K562 (cell line): ENCODE measurements at regions not wholly inside any gene's neighbourhood (a gene's known extent, or its start where the extent isn't known, plus 50 kb on each side); places are given as distances from the start of the nearest gene placed in this dataset.

Experiments
- ESRRA ChIP-seq: fragments of 450-650 bp; IDR thresholded peaks from 2 replicates; pipeline ENCODE4 v1.6.1; 2014; ENCODE audit warnings: low read depth, mild to moderate bottlenecking, moderate library complexity, borderline replicate concordance
- POLR2A ChIP-seq: fragments of 450-650 bp; conservative IDR thresholded peaks from 2 replicates; pipeline ENCODE4 v1.6.1; 2016
- SIX5 ChIP-seq, 2 experiments: IDR thresholded peaks; 2 replicates each; pipeline ENCODE4 v1.6.1; 2011; ENCODE audit warnings: low read length in 2 of 2, borderline replicate concordance in 1 of 2, low read depth in 1 of 2, mild to moderate bottlenecking in 1 of 2, moderate library complexity in 1 of 2; ENCODE audit not compliant: insufficient read depth in 1 of 2
- ZNF274 ChIP-seq: IDR thresholded peaks from 2 replicates; pipeline ENCODE4 v1.6.1; 2011; ENCODE audit warnings: low read depth, mild to moderate bottlenecking, low read length, moderate library complexity, borderline replicate concordance
- TF ChIP-seq, protein P1 (sequence below), 3 experiments: IDR thresholded peaks in 2 of 3; conservative IDR thresholded peaks in 1 of 3; 2 replicates each; pipeline ENCODE4 v1.5.1; 2011 to 2012; ENCODE audit warnings: low read length in 3 of 3, mild to moderate bottlenecking in 3 of 3, control low read depth in 2 of 3, improper control_type of control experiment in 1 of 3, inconsistent platforms in 1 of 3, low read depth in 1 of 3, mixed read lengths in 1 of 3, moderate library complexity in 1 of 3; ENCODE audit not compliant: insufficient read depth in 2 of 3
- TF ChIP-seq, protein P2 (sequence below): sonication (generic); formaldehyde crosslinking; IDR thresholded peaks from 2 replicates; pipeline ENCODE4 v1.8.0; 2023; ENCODE audit warnings: mild to moderate bottlenecking, missing genetic modification reagents

DNA sequence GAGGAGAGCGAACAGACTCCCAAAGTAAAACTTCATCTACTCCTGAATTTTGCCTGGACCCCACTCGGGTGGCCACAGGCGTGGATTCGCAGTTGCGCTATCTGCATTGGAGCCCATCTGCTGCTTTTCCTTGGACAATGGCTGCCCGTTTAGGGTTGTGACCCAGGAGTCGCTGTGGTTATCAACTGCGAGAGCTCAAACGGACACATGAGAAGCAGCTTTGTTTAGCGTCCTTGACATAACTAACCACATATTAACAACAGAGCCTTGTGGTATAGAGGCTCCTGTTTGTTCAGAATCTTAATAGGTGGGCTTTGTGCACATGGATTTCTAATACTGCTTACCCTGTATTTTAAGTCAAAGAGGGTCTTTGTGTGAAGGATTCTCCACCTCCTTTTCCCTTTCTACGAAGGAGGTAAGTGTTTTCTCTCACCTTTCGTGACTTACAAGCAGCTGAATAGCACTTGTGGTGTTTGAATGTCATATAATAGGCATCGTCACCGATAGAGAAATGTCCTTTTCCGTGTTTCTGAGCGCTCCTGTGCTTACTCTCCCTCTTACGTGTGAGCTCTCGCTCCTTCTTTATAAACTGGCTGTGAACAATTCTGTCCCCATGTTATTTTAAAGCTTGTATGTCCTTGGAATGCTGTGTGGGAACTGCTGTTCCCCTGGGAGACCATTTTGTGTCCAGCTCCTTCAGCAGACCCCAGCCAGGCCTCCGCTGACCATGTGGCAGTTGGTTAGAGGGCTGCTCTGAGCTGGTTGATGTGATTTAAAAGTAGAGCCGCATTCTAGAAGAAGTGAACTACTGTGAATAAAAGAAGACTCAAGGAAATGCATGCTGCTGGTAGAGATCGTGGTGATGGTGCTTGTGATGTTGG, 441.4 kb downstream of the RPS6KC1 start:
- TF ChIP-seq ZNF274 (no peak), SIX5 (IDR thresholded peaks at IDR 0.05; ENCODE audit: borderline replicate concordance in 1 of 2, insufficient read depth in 1 of 2, low read depth in 1 of 2, low read length in 2 of 2) (no peak), ESRRA (no peak), POLR2A (no peak)
- TF ChIP-seq, protein P1, sequence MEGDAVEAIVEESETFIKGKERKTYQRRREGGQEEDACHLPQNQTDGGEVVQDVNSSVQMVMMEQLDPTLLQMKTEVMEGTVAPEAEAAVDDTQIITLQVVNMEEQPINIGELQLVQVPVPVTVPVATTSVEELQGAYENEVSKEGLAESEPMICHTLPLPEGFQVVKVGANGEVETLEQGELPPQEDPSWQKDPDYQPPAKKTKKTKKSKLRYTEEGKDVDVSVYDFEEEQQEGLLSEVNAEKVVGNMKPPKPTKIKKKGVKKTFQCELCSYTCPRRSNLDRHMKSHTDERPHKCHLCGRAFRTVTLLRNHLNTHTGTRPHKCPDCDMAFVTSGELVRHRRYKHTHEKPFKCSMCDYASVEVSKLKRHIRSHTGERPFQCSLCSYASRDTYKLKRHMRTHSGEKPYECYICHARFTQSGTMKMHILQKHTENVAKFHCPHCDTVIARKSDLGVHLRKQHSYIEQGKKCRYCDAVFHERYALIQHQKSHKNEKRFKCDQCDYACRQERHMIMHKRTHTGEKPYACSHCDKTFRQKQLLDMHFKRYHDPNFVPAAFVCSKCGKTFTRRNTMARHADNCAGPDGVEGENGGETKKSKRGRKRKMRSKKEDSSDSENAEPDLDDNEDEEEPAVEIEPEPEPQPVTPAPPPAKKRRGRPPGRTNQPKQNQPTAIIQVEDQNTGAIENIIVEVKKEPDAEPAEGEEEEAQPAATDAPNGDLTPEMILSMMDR (IDR thresholded peaks at IDR 0.05 in 2 of 3, conservative IDR thresholded peaks at IDR 0.05 in 1 of 3; ENCODE audit: insufficient read depth in 2 of 3, low read depth in 1 of 3, low read length in 3 of 3): no peak
- TF ChIP-seq, protein P2, sequence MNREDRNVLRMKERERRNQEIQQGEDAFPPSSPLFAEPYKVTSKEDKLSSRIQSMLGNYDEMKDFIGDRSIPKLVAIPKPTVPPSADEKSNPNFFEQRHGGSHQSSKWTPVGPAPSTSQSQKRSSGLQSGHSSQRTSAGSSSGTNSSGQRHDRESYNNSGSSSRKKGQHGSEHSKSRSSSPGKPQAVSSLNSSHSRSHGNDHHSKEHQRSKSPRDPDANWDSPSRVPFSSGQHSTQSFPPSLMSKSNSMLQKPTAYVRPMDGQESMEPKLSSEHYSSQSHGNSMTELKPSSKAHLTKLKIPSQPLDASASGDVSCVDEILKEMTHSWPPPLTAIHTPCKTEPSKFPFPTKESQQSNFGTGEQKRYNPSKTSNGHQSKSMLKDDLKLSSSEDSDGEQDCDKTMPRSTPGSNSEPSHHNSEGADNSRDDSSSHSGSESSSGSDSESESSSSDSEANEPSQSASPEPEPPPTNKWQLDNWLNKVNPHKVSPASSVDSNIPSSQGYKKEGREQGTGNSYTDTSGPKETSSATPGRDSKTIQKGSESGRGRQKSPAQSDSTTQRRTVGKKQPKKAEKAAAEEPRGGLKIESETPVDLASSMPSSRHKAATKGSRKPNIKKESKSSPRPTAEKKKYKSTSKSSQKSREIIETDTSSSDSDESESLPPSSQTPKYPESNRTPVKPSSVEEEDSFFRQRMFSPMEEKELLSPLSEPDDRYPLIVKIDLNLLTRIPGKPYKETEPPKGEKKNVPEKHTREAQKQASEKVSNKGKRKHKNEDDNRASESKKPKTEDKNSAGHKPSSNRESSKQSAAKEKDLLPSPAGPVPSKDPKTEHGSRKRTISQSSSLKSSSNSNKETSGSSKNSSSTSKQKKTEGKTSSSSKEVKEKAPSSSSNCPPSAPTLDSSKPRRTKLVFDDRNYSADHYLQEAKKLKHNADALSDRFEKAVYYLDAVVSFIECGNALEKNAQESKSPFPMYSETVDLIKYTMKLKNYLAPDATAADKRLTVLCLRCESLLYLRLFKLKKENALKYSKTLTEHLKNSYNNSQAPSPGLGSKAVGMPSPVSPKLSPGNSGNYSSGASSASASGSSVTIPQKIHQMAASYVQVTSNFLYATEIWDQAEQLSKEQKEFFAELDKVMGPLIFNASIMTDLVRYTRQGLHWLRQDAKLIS: no peak
